K562 (cell line): ENCODE measurements at regions not wholly inside any gene's neighbourhood (a gene's known extent, or its start where the extent isn't known, plus 50 kb on each side); places are given as distances from the start of the nearest gene placed in this dataset.

Source experiments
- CTCF ChIP-seq, 3 experiments: IDR thresholded peaks in 2 of 3; conservative IDR thresholded peaks in 1 of 3; 2 replicates each; pipeline ENCODE4 v1.5.1; 2011 to 2012; ENCODE audit warnings: low read length in 3 of 3, mild to moderate bottlenecking in 3 of 3, control low read depth in 2 of 3, improper control_type of control experiment in 1 of 3, inconsistent platforms in 1 of 3, low read depth in 1 of 3, mixed read lengths in 1 of 3, moderate library complexity in 1 of 3; ENCODE audit not compliant: insufficient read depth in 2 of 3
- GABPB1 ChIP-seq: sonication (generic); formaldehyde crosslinking; IDR thresholded peaks from 2 replicates; pipeline ENCODE4 v1.8.0; 2022; ENCODE audit warnings: mild to moderate bottlenecking, missing genetic modification reagents
- POLR2A ChIP-seq: fragments of 450-650 bp; conservative IDR thresholded peaks from 2 replicates; pipeline ENCODE4 v1.6.1; 2016
- TCF7L2 ChIP-seq: fragments of 150-350 bp; IDR thresholded peaks from 2 replicates; pipeline ENCODE4 v1.6.1; 2016; ENCODE audit warnings: low read depth, mild to moderate bottlenecking, low read length, moderate library complexity
- TEAD4 ChIP-seq, 2 experiments: sonication (generic) in 1 of 2; formaldehyde crosslinking in 1 of 2; IDR thresholded peaks; 2 replicates each; pipeline versions ENCODE4 v1.6.1 to v1.8.0; 2012 to 2022; ENCODE audit warnings: borderline replicate concordance in 1 of 2, inconsistent platforms in 1 of 2, low read length in 1 of 2, mild to moderate bottlenecking in 1 of 2, missing genetic modification reagents in 1 of 2
- ZFX ChIP-seq: sonication (generic); formaldehyde crosslinking; IDR thresholded peaks from 2 replicates; pipeline ENCODE4 v1.8.0; 2022; ENCODE audit warnings: mild to moderate bottlenecking, missing genetic modification reagents, moderate library complexity

GRCh38 chr13:73480779-73481559 is 422.2 kb downstream of the KLF5 start:
- no peak for TF ChIP-seq GABPB1 (CRISPR knock-in tag)
- TF ChIP-seq CTCF (IDR thresholded peaks at IDR 0.05 in 2 of 3, conservative IDR thresholded peaks at IDR 0.05 in 1 of 3; ENCODE audit: insufficient read depth in 2 of 3, low read depth in 1 of 3, low read length in 3 of 3) = no peak
- no peak for TF ChIP-seq TEAD4 (IDR thresholded peaks at IDR 0.05; ENCODE audit: low read length)
- TF ChIP-seq TEAD4 (CRISPR knock-in tag; IDR thresholded peaks at IDR 0.05; ENCODE audit: borderline replicate concordance) = no peak
- no peak for TF ChIP-seq ZFX
- no peak for TF ChIP-seq TCF7L2
- TF ChIP-seq POLR2A = no peak
